HG03378 (cell line): ENCODE measurements at regions not wholly inside any gene's neighbourhood (a gene's known extent, or its start where the extent isn't known, plus 50 kb on each side); places are given as distances from the start of the nearest gene placed in this dataset.
"Not testable (repeated sequence)": the region's sequence is repeated elsewhere in the genome, so short reads cannot be mapped to it uniquely, and the experiment has no call there.

Source experiments
- ATAC-seq: cut with Tn5 transposase; IDR thresholded peaks from one replicate; pipeline ENCODE4 v1.9.1; 2021; ENCODE audit warnings: mild to moderate bottlenecking, moderate library complexity; ENCODE audit not compliant: unreplicated experiment

- ATAC-seq, result no peak
These were observed 155.4 kb downstream of the SEC23IP start for GRCh38 chr10:120047926-120048325.

- no peak for ATAC-seq
These were observed 155.9 kb downstream of the SEC23IP start for GRCh38 chr10:120048391-120048790.

- ATAC-seq, result no peak
These were observed 159.1 kb downstream of the SEC23IP start for GRCh38 chr10:120051671-120052070.

GRCh38 chr10:120052964-120053702 lies 160.6 kb downstream of the SEC23IP start:
- ATAC-seq, result no peak

- ATAC-seq, result not testable (repeated sequence)
These were observed 167.3 kb downstream of the SEC23IP start for GRCh38 chr10:120059790-120060189.

- no peak for ATAC-seq
These were observed 174.9 kb downstream of the SEC23IP start for GRCh38 chr10:120067427-120067826.

GRCh38 chr10:120069700-120070099 lies 177.2 kb downstream of the SEC23IP start:
- no peak for ATAC-seq

GRCh38 chr10:120075349-120075748 lies 182.8 kb downstream of the SEC23IP start:
- ATAC-seq, result no peak

GRCh38 chr10:120076996-120077706 lies 184.6 kb downstream of the SEC23IP start:
- no peak for ATAC-seq

GRCh38 chr10:120077707-120078492 lies 185.4 kb downstream of the SEC23IP start:
- ATAC-seq, result no peak

GRCh38 chr10:120085096-120085796 lies 192.7 kb downstream of the SEC23IP start:
- no peak for ATAC-seq

GRCh38 chr10:120086066-120086465 lies 193.5 kb downstream of the SEC23IP start:
- ATAC-seq, result no peak

- ATAC-seq, result no peak
These were observed 194.6 kb downstream of the SEC23IP start for GRCh38 chr10:120087109-120087508.

GRCh38 chr10:120095875-120096274 lies 203.3 kb downstream of the SEC23IP start:
- no peak for ATAC-seq

- no peak for ATAC-seq
These were observed 205.2 kb downstream of the SEC23IP start for GRCh38 chr10:120097766-120098165.

- ATAC-seq, result no peak
These were observed 205.9 kb downstream of the SEC23IP start for GRCh38 chr10:120098232-120098930.

- no peak for ATAC-seq
These were observed 211.4 kb downstream of the SEC23IP start for GRCh38 chr10:120103738-120104560.

- no peak for ATAC-seq
These were observed 212.5 kb downstream of the SEC23IP start for GRCh38 chr10:120105001-120105400.

- no peak for ATAC-seq
These were observed 213.0 kb downstream of the SEC23IP start for GRCh38 chr10:120105492-120105891.
